ENCODE measurements at regions not wholly inside any gene's neighbourhood (a gene's known extent, or its start where the extent isn't known, plus 50 kb on each side); places are given as distances from the start of the nearest gene placed in this dataset.
"Not testable (repeated sequence)": the region's sequence is repeated elsewhere in the genome, so short reads cannot be mapped to it uniquely, and the experiment has no call there.

GRCh38 chr12:23262670-23263069, 637.7 kb downstream of the ETNK1 start:
- Histone ChIP-seq H3K36me3 (no peaks in the 10 kb centered on the region), H3K4me1 (ENCODE audit: control insufficient read depth in 1 of 2, insufficient read depth in 1 of 2, low read depth in 1 of 2, low read length in 1 of 2) (no peaks in the 10 kb centered on the region), H3K9me3 (no peaks in the 10 kb centered on the region), H3K27ac (no peak overlapping the region), H3K27me3 (no peaks in the 10 kb centered on the region), H3K4me3 (ENCODE audit: low read depth in 1 of 2, low read length in 1 of 2) (no peak overlapping the region)
- TF ChIP-seq CTCF (IDR thresholded peaks at IDR 0.05) = no peak

GRCh38 chr12:23277831-23278230, 652.9 kb downstream of the ETNK1 start:
- Histone ChIP-seq H3K4me3 (ENCODE audit: low read depth in 1 of 2, low read length in 1 of 2) (no peak overlapping the region), H3K36me3 (no peaks in the 10 kb centered on the region), H3K27me3 (no peaks in the 10 kb centered on the region), H3K4me1 (ENCODE audit: control insufficient read depth in 1 of 2, insufficient read depth in 1 of 2, low read depth in 1 of 2, low read length in 1 of 2) (no peaks in the 10 kb centered on the region), H3K9me3 (peaks cover 3% of the 10 kb centered on the region), H3K27ac (no peak overlapping the region)
- TF ChIP-seq CTCF (IDR thresholded peaks at IDR 0.05) = no peak

GRCh38 chr12:23281295-23281694, 656.3 kb downstream of the ETNK1 start:
- no peak overlapping the region for H3K4me3 ChIP-seq (ENCODE audit: low read depth in 1 of 2, low read length in 1 of 2)
- no peaks in the 10 kb centered on the region for H3K4me1 ChIP-seq (ENCODE audit: control insufficient read depth in 1 of 2, insufficient read depth in 1 of 2, low read depth in 1 of 2, low read length in 1 of 2)
- no peak overlapping the region for H3K27ac ChIP-seq
- no peaks in the 10 kb centered on the region for H3K36me3 ChIP-seq
- TF ChIP-seq CTCF (IDR thresholded peaks at IDR 0.05) = no peak
- no peaks in the 10 kb centered on the region for H3K27me3 ChIP-seq
- peaks cover 3% of the 10 kb centered on the region for H3K9me3 ChIP-seq

- Histone ChIP-seq H3K4me1 (ENCODE audit: control insufficient read depth in 1 of 2, insufficient read depth in 1 of 2, low read depth in 1 of 2, low read length in 1 of 2) (no peaks in the 10 kb centered on the region), H3K36me3 (no peaks in the 10 kb centered on the region), H3K27ac (no peak overlapping the region), H3K27me3 (no peaks in the 10 kb centered on the region), H3K9me3 (peaks cover 3% of the 10 kb centered on the region), H3K4me3 (ENCODE audit: low read depth in 1 of 2, low read length in 1 of 2) (no peak overlapping the region)
- TF ChIP-seq CTCF (IDR thresholded peaks at IDR 0.05) = no peak
These were observed 657.7 kb downstream of the ETNK1 start for GRCh38 chr12:23282701-23283100.

- not testable (repeated sequence) for H3K4me1 ChIP-seq (ENCODE audit: control insufficient read depth in 1 of 2, insufficient read depth in 1 of 2, low read depth in 1 of 2, low read length in 1 of 2); H3K36me3 ChIP-seq; H3K27me3 ChIP-seq; H3K27ac ChIP-seq; H3K4me3 ChIP-seq (ENCODE audit: low read depth in 1 of 2, low read length in 1 of 2); H3K9me3 ChIP-seq
These were observed 661.0 kb downstream of the ETNK1 start for GRCh38 chr12:23285764-23286530.

- Histone ChIP-seq H3K36me3 (no peaks in the 10 kb centered on the region), H3K9me3 (no peaks in the 10 kb centered on the region), H3K4me3 (ENCODE audit: low read depth in 1 of 2, low read length in 1 of 2) (no peak overlapping the region), H3K4me1 (ENCODE audit: control insufficient read depth in 1 of 2, insufficient read depth in 1 of 2, low read depth in 1 of 2, low read length in 1 of 2) (no peaks in the 10 kb centered on the region), H3K27ac (no peak overlapping the region), H3K27me3 (no peaks in the 10 kb centered on the region)
- TF ChIP-seq CTCF (IDR thresholded peaks at IDR 0.05) = no peak
These were observed 658.7 kb downstream of the SOX5 start for GRCh38 chr12:23290627-23291330.

Data from neutrophil (primary cell).